Adrenal gland (tissue), 5 donors: ENCODE measurements at regions not wholly inside any gene's neighbourhood (a gene's known extent, or its start where the extent isn't known, plus 50 kb on each side); places are given as distances from the start of the nearest gene placed in this dataset.

Experiments
- POLR2A ChIP-seq, 2 donors: fragments of 450-650 bp; IDR thresholded peaks; one replicate each; pipeline ENCODE4 v1.6.1; 2017; ENCODE audit warnings: antibody characterized with exemption in 2 of 2, mild to moderate bottlenecking in 2 of 2, moderate library complexity in 1 of 2
- TF ChIP-seq, protein P1 (sequence below), 6 experiments: fragments of 450-650 bp in 4 of 6; fragments of 200-600 bp in 2 of 6; sonication (generic) in 1 of 6; IDR thresholded peaks; 1 replicate in 5 of 6; 2 replicates in 1 of 6; pipeline versions ENCODE4 v1.5.1 to v1.8.0; 2016 to 2021; ENCODE audit warnings: antibody characterized with exemption in 6 of 6, mild to moderate bottlenecking in 2 of 6, moderate library complexity in 1 of 6
- donor health status: DM: no; HTN: no; CAD: no.

- TF ChIP-seq, protein P1, sequence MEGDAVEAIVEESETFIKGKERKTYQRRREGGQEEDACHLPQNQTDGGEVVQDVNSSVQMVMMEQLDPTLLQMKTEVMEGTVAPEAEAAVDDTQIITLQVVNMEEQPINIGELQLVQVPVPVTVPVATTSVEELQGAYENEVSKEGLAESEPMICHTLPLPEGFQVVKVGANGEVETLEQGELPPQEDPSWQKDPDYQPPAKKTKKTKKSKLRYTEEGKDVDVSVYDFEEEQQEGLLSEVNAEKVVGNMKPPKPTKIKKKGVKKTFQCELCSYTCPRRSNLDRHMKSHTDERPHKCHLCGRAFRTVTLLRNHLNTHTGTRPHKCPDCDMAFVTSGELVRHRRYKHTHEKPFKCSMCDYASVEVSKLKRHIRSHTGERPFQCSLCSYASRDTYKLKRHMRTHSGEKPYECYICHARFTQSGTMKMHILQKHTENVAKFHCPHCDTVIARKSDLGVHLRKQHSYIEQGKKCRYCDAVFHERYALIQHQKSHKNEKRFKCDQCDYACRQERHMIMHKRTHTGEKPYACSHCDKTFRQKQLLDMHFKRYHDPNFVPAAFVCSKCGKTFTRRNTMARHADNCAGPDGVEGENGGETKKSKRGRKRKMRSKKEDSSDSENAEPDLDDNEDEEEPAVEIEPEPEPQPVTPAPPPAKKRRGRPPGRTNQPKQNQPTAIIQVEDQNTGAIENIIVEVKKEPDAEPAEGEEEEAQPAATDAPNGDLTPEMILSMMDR (IDR thresholded peaks at IDR 0.05), result no peak
- TF ChIP-seq POLR2A (IDR thresholded peaks at IDR 0.05), result no peak
Observed at GRCh38 chr5:169417676-169418075, 116.7 kb upstream of the SLIT3 start.
